ENCODE measurements at regions not wholly inside any gene's neighbourhood (a gene's known extent, or its start where the extent isn't known, plus 50 kb on each side); places are given as distances from the start of the nearest gene placed in this dataset.
"Not testable (repeated sequence)": the region's sequence is repeated elsewhere in the genome, so short reads cannot be mapped to it uniquely, and the experiment has no call there.

DNA sequence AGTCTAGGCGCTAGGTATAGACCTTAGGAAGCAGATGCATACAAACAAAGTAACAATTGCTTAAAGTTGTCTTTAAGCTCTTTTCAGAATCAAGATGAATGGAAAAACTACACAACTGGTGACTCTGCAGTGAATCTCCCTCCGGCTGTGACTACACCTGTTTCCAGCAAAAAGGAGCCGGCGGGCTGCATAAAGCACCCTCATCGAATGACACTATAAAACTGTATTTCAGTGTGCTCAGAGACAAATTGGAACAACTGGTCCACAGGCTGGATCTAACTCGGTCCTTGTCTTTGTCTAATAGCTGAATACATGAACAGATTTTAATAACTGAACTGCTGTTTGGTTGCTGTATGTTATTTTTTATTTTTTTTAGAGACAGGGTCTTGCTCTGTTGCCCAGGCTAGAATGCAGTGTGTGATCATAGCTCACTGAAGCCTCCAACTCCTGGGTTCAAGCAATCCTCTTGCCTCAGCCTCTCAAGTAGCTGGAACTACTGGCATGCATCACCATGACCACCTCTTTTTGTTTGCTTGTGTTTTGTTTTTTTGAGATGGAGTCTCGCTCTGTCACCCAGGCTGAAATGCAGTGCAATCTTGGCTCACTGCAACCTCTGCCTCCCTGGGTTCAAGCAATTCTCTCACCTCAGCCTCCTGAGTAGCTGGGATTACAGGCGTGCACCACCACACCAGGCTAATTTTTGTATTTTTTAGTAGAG, 64.2 kb upstream of the SVIL start:
- Histone ChIP-seq H3K4me3 (no peak overlapping the region), H3K9me3 (no peaks in the 10 kb centered on the region), H3K27me3 (no peaks in the 10 kb centered on the region), H3K36me3 (no peaks in the 10 kb centered on the region), H3K4me1 (peaks cover 0 to 36% of the 10 kb centered on the region in 2 donors), H3K27ac (no peak overlapping the region)
- no peak for DNase-seq
- no peak for ATAC-seq
- TF ChIP-seq, protein P1, sequence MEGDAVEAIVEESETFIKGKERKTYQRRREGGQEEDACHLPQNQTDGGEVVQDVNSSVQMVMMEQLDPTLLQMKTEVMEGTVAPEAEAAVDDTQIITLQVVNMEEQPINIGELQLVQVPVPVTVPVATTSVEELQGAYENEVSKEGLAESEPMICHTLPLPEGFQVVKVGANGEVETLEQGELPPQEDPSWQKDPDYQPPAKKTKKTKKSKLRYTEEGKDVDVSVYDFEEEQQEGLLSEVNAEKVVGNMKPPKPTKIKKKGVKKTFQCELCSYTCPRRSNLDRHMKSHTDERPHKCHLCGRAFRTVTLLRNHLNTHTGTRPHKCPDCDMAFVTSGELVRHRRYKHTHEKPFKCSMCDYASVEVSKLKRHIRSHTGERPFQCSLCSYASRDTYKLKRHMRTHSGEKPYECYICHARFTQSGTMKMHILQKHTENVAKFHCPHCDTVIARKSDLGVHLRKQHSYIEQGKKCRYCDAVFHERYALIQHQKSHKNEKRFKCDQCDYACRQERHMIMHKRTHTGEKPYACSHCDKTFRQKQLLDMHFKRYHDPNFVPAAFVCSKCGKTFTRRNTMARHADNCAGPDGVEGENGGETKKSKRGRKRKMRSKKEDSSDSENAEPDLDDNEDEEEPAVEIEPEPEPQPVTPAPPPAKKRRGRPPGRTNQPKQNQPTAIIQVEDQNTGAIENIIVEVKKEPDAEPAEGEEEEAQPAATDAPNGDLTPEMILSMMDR (IDR thresholded peaks at IDR 0.05) = no peak
- intact Hi-C loops (cut with DNase I) = no loop called here

DNA sequence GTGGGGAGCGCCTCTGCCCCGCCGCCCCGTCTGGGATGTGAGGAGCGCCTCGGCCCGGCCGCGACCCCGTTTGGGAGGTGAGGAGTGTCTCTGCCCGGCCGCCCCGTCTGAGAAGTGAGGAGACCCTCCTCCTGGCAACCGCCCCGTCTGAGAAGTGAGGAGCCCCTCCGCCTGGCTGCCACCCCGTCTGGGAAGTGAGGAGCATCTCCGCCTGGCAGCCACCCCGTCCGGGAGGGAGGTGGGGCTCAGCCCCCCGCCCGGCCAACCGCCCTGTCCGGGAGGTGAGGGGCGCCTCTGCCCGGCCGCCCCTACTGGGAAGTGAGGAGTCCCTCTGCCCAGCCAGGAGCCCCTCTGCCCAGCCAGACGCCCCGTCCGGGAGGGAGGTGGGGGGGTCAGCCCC, 61.8 kb upstream of the SVIL start:
- ATAC-seq = not testable (repeated sequence)

DNA sequence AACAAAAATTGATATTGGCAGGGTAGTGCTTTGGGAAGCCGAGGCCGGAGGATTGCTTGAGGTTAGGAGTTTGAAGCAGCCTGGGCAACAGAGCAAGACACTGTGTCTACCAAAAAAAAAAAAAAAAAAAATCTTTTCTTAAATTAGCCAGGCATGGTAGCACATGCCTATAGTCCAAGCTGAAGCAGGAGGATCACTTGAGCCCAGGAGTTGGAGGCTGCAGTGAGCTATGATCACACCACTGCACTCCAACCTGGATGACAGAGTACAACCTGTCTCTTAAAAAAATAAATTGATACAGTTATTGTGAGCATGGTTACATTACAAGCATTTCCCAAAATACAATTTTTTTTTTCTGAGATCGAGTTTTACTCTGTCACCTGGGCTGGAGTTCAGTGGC, 59.4 kb upstream of the SVIL start:
- TF ChIP-seq, protein P1 (IDR thresholded peaks at IDR 0.05) = no peak
- no peaks in the 10 kb centered on the region for H3K27me3 ChIP-seq
- no peak overlapping the region for H3K27ac ChIP-seq
- intact Hi-C loops (cut with DNase I) = no loop called here
- H3K9me3 ChIP-seq = no peaks in the 10 kb centered on the region
- H3K36me3 ChIP-seq = no peaks in the 10 kb centered on the region
- no peak overlapping the region for H3K4me3 ChIP-seq
- no peak for DNase-seq
- no peak for ATAC-seq
- H3K4me1 ChIP-seq = peaks cover 5 to 37% of the 10 kb centered on the region in 2 donors

More for the DNA sequence above, 61.8 kb upstream of the SVIL start:
- H3K4me1 ChIP-seq = peaks cover 4 to 31% of the 10 kb centered on the region in 2 donors
- DNase-seq = peak in 1 of 4 donors; percentile 44
- H3K27ac ChIP-seq; H3K9me3 ChIP-seq; H3K27me3 ChIP-seq; intact Hi-C loops (cut with DNase I); H3K36me3 ChIP-seq; H3K4me3 ChIP-seq: not testable (repeated sequence)

DNA sequence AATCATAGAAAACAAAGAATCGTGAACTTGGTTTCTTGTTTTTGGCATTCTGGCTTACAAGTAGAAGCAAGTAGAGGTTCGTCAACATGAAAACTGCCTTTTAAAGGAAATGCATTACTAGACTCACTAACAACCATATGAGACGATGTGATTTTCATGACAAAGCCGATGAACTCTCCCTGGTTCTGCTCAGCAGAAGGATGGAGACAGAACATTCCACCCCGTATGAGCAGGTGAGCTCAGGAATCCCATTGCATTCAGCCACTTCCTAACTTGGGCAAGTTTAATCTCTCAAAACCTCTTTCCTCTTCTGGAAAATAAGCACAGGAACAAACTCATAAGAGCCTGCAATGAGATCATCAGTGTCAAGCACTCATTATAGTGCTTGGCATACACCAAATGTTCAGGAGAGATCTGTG, 57.4 kb upstream of the SVIL start:
- TF ChIP-seq, protein P1 (IDR thresholded peaks at IDR 0.05) = no peak
- Histone ChIP-seq H3K4me3 (no peak overlapping the region), H3K27me3 (no peaks in the 10 kb centered on the region), H3K9me3 (no peaks in the 10 kb centered on the region), H3K27ac (peak overlapping the region; percentile 63 to 82), H3K36me3 (no peaks in the 10 kb centered on the region), H3K4me1 (peaks cover 13 to 52% of the 10 kb centered on the region in 2 donors)
- DNase-seq = no peak
- intact Hi-C loops (cut with DNase I) = no loop called here
- peak; percentile 89 for ATAC-seq

DNA sequence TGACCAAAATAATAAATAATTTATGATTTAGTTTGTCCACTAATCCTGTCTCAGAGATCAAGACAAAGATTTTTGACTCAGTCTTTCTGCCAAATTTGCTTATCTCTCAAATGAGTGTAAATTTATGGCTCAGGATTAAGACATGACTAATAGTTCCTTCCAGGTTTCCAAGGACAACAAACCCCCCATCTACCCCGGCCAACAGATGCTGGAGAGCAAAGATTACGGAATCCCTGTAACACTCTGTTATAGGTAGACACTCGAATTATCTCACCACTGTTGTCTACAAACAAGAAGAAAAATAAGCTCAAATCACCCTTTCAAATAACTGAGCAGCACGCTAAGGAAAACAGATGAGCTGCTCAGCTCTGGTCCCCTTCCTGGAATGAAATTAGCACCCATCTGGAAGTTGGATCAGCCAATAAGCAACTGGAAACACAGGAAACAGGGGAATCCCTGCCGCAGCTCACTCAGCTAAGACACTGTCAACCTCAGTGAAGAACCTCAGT, 56.8 kb upstream of the SVIL start:
- peaks cover 13 to 57% of the 10 kb centered on the region in 2 donors for H3K4me1 ChIP-seq
- H3K9me3 ChIP-seq = no peaks in the 10 kb centered on the region
- H3K27ac ChIP-seq = peak overlapping the region; percentile 63 to 82
- intact Hi-C loops (cut with DNase I) = no loop called here
- no peak for DNase-seq
- H3K4me3 ChIP-seq = no peak overlapping the region
- no peaks in the 10 kb centered on the region for H3K27me3 ChIP-seq
- peak; percentile 28 for ATAC-seq
- TF ChIP-seq, protein P1 (IDR thresholded peaks at IDR 0.05) = no peak
- H3K36me3 ChIP-seq = no peaks in the 10 kb centered on the region
